A673 (cell line): ENCODE measurements at regions not wholly inside any gene's neighbourhood (a gene's known extent, or its start where the extent isn't known, plus 50 kb on each side); places are given as distances from the start of the nearest gene placed in this dataset.

Experiments
- BruUV-seq: library from RNA; stranded (reverse); fragments of 400-500 nt; replicated peaks from 2 replicates; lab custom pipeline; 2021; lab: Mats Ljungman, UMichigan
- CTCF ChIA-PET: fragments of 300-600 bp; sonication (Branson Sonifier 250); formaldehyde crosslinking; loops from one replicate; lab custom pipeline; 2022; ENCODE audit warnings: antibody characterized with exemption; lab: Charles Lee
- POLR2A ChIA-PET: fragments of 300-600 bp; sonication (Branson Sonifier 250); formaldehyde crosslinking; loops from one replicate; lab custom pipeline; 2022; ENCODE audit warnings: antibody characterized with exemption; ENCODE audit not compliant: low non-redundant PET; lab: Charles Lee
- DNase-seq: peaks from one replicate; pipeline ENCODE4 v3.0.0-alpha.2; 2015; ENCODE audit warnings: low spot score
- H3K27ac ChIP-seq: fragments of 200-600 bp; sonication (generic); 2 replicates; pipeline ENCODE4 v1.5.1; 2016; ENCODE audit warnings: mixed run types, low read depth, mild to moderate bottlenecking, mixed read lengths, antibody characterized with exemption, low read length; ENCODE audit not compliant: poor library complexity, severe bottlenecking
- H3K27me3 ChIP-seq: fragments of 200-600 bp; sonication (generic); replicated peaks from 2 replicates; pipeline ENCODE4 v1.6.1; 2017; ENCODE audit warnings: mixed run types, low read depth, mild to moderate bottlenecking, mixed read lengths, antibody characterized with exemption, low read length; ENCODE audit not compliant: insufficient read depth, poor library complexity
- H3K36me3 ChIP-seq: fragments of 200-600 bp; sonication (generic); 2 replicates; pipeline ENCODE4 v1.6.1; 2016; ENCODE audit warnings: mixed run types, mild to moderate bottlenecking, mixed read lengths, antibody characterized with exemption, low read length; ENCODE audit not compliant: insufficient read depth, poor library complexity, severe bottlenecking
- H3K4me1 ChIP-seq: fragments of 200-600 bp; sonication (generic); 2 replicates; pipeline ENCODE4 v1.6.1; 2017; ENCODE audit warnings: mixed run types, mild to moderate bottlenecking, mixed read lengths, antibody characterized with exemption, low read length; ENCODE audit not compliant: insufficient read depth, poor library complexity, severe bottlenecking
- H3K4me3 ChIP-seq: fragments of 200-600 bp; sonication (generic); 2 replicates; pipeline ENCODE4 v1.5.1; 2016; ENCODE audit warnings: low read depth, mixed run types, mild to moderate bottlenecking, mixed read lengths, low read length; ENCODE audit not compliant: poor library complexity, severe bottlenecking
- H3K9me3 ChIP-seq: fragments of 200-600 bp; sonication (generic); 2 replicates; pipeline ENCODE4 v1.6.1; 2016; ENCODE audit warnings: mixed run types, low read depth, mild to moderate bottlenecking, mixed read lengths, antibody characterized with exemption, low read length; ENCODE audit not compliant: poor library complexity, severe bottlenecking
- CTCF ChIP-seq: fragments of 300-800, 200-600 bp; sonication (generic); conservative IDR thresholded peaks from 2 replicates; pipeline ENCODE4 v1.5.1; 2017; ENCODE audit warnings: low read depth, mild to moderate bottlenecking, antibody characterized with exemption, low read length, moderate library complexity, mixed read lengths
- EZH2 ChIP-seq: fragments of 200-600 bp; sonication (generic); IDR thresholded peaks from 2 replicates; pipeline ENCODE4 v1.6.1; 2017; ENCODE audit warnings: borderline replicate concordance, low read depth, mild to moderate bottlenecking, mixed read lengths, antibody characterized with exemption, low read length; ENCODE audit not compliant: poor library complexity, severe bottlenecking
- intact Hi-C: fragments of 100-400 bp; cut with micrococcal nuclease; formaldehyde crosslinking; loops from one replicate; pipeline ENCODE4 v1.10.0; 2022; ENCODE audit not compliant: unreplicated experiment

- intact Hi-C loops, result no loop called here
- no TSS peak for BruUV-seq
- CTCF ChIA-PET, result no interaction called here
Observed at GRCh38 chr22:48929276-48929790, 898.3 kb downstream of the BRD1 start.

GRCh38 chr22:48927591-48927990 is 900.1 kb downstream of the BRD1 start:
- Histone ChIP-seq H3K9me3 (no peaks in the 10 kb centered on the region), H3K27me3 (no peaks in the 10 kb centered on the region), H3K4me1 (no peaks in the 10 kb centered on the region), H3K4me3 (no peak overlapping the region), H3K36me3 (no peaks in the 10 kb centered on the region), H3K27ac (no peak overlapping the region)
- CTCF ChIA-PET, result no interaction called here
- intact Hi-C loops, result no loop called here
- TF ChIP-seq CTCF, result no peak
- TF ChIP-seq EZH2, result no peak
- BruUV-seq, result no TSS peak
- no peak for DNase-seq
- POLR2A ChIA-PET, result no interaction called here

More at GRCh38 chr22:48929276-48929790, 898.3 kb downstream of the BRD1 start:
- no peak for TF ChIP-seq EZH2
- no peak overlapping the region for H3K4me3 ChIP-seq
- no peak for DNase-seq
- no peak overlapping the region for H3K27ac ChIP-seq
- H3K36me3 ChIP-seq, result no peaks in the 10 kb centered on the region
- peaks cover 3% of the 10 kb centered on the region for H3K9me3 ChIP-seq
- H3K4me1 ChIP-seq, result no peaks in the 10 kb centered on the region
- no peaks in the 10 kb centered on the region for H3K27me3 ChIP-seq
- POLR2A ChIA-PET, result no interaction called here

GRCh38 chr22:48926643-48927042 is 901.0 kb downstream of the BRD1 start:
- ChIA-PET CTCF (no interaction called here), POLR2A (interaction anchor here (0.6 kb wide), 1 partner anchor 32 kb away, joined by 3 read pairs; no protein-coding TSS in a partner anchor)
- H3K4me1 ChIP-seq, result no peaks in the 10 kb centered on the region
- DNase-seq, result no peak
- H3K9me3 ChIP-seq, result no peaks in the 10 kb centered on the region
- no TSS peak for BruUV-seq
- H3K36me3 ChIP-seq, result no peaks in the 10 kb centered on the region
- no peaks in the 10 kb centered on the region for H3K27me3 ChIP-seq
- intact Hi-C loops, result no loop called here
- no peak overlapping the region for H3K27ac ChIP-seq
- TF ChIP-seq EZH2 (no peak), CTCF (no peak)
- no peak overlapping the region for H3K4me3 ChIP-seq

- ChIA-PET POLR2A (interaction anchor here (0.6 kb wide), 1 partner anchor 32 kb away, joined by 3 read pairs; no protein-coding TSS in a partner anchor), CTCF (no interaction called here)
- Histone ChIP-seq H3K36me3 (no peaks in the 10 kb centered on the region), H3K9me3 (no peaks in the 10 kb centered on the region), H3K4me1 (no peaks in the 10 kb centered on the region), H3K4me3 (no peak overlapping the region), H3K27ac (no peak overlapping the region), H3K27me3 (no peaks in the 10 kb centered on the region)
- DNase-seq, result peak; percentile 15
- TF ChIP-seq EZH2 (no peak), CTCF (no peak)
- intact Hi-C loops, result no loop called here
- no TSS peak for BruUV-seq
Observed at GRCh38 chr22:48926136-48926535, 901.5 kb downstream of the BRD1 start.
